IMR-90 (cell line): ENCODE measurements at regions not wholly inside any gene's neighbourhood (a gene's known extent, or its start where the extent isn't known, plus 50 kb on each side); places are given as distances from the start of the nearest gene placed in this dataset.

Experiments
- ATAC-seq: fragments of 200-7000 bp; cut with Tn5 transposase; 2 replicates; pipeline ENCODE4 v1.9.1; 2020; ENCODE audit warnings: low read depth, mild to moderate bottlenecking, moderate library complexity
- BruUV-seq: library from RNA; stranded (reverse); fragments of 400-500 nt; replicated peaks from 2 replicates; lab custom pipeline; 2021; lab: Mats Ljungman, UMichigan
- CTCF ChIA-PET: fragments of 300-600 bp; formaldehyde crosslinking; extraction: SDS; loops from one replicate; lab custom pipeline; 2021; ENCODE audit warnings: antibody characterized with exemption; lab: Yijun Ruan, JAX
- POLR2A ChIA-PET: fragments of 300-600 bp; sonication (Branson Sonifier 250); formaldehyde crosslinking; loops from one replicate; lab custom pipeline; 2022; ENCODE audit warnings: antibody characterized with exemption; ENCODE audit not compliant: unreplicated experiment; lab: Charles Lee
- DNase-seq: peaks from one replicate; pipeline ENCODE4 v3.0.0; 2013
- H2AFZ ChIP-seq: replicated peaks from 2 replicates; pipeline ENCODE3; 2013; ENCODE audit warnings: low read length, mild to moderate bottlenecking; ENCODE audit not compliant: poor library complexity
- H2AK5ac ChIP-seq: 2 replicates; pipeline ENCODE4 v1.6.1; 2013; ENCODE audit warnings: low read depth, low read length, inconsistent platforms
- H2AK9ac ChIP-seq: replicated peaks from 2 replicates; pipeline ENCODE3; 2013; ENCODE audit warnings: mild to moderate bottlenecking, low read depth, low read length, moderate library complexity; ENCODE audit not compliant: poor library complexity
- H2BK120ac ChIP-seq: 2 replicates; pipeline ENCODE4 v1.6.1; 2013; ENCODE audit warnings: low read depth, low read length, inconsistent platforms
- H2BK15ac ChIP-seq: 3 replicates; pipeline ENCODE4 v1.6.1; 2013; ENCODE audit warnings: low read depth, low read length, inconsistent platforms
- H2BK20ac ChIP-seq: 2 replicates; pipeline ENCODE4 v1.6.1; 2013; ENCODE audit warnings: low read depth, mild to moderate bottlenecking, inconsistent platforms, low read length, moderate library complexity
- H2BK5ac ChIP-seq: 2 replicates; pipeline ENCODE4 v1.6.1; 2013; ENCODE audit warnings: mild to moderate bottlenecking, low read depth, low read length, inconsistent platforms; ENCODE audit not compliant: poor library complexity, severe bottlenecking
- H3K14ac ChIP-seq: replicated peaks from 2 replicates; pipeline ENCODE4 v1.6.1; 2013; ENCODE audit warnings: low read depth, low read length, inconsistent platforms
- H3K18ac ChIP-seq: 2 replicates; pipeline ENCODE4 v1.6.1; 2013; ENCODE audit warnings: low read depth, low read length, control low read depth
- H3K23ac ChIP-seq: 2 replicates; pipeline ENCODE4 v1.6.1; 2013; ENCODE audit warnings: low read depth, low read length, inconsistent platforms
- H3K27ac ChIP-seq: 2 replicates; pipeline ENCODE4 v1.5.1; 2013; ENCODE audit warnings: mild to moderate bottlenecking, control low read depth, low read length; ENCODE audit not compliant: insufficient read depth
- H3K27me3 ChIP-seq: 2 replicates; pipeline ENCODE4 v1.6.1; 2013; ENCODE audit warnings: low read length; ENCODE audit not compliant: control insufficient read depth, insufficient read depth
- H3K36me3 ChIP-seq: 2 replicates; pipeline ENCODE4 v1.6.1; 2013; ENCODE audit warnings: low read length, mixed read lengths; ENCODE audit not compliant: control insufficient read depth, insufficient read depth
- H3K4ac ChIP-seq: 2 replicates; pipeline ENCODE4 v1.6.1; 2013; ENCODE audit warnings: low read depth, low read length, inconsistent platforms
- H3K4me1 ChIP-seq: 2 replicates; pipeline ENCODE4 v1.6.1; 2013; ENCODE audit warnings: low read length, mixed read lengths; ENCODE audit not compliant: control insufficient read depth, insufficient read depth
- H3K4me2 ChIP-seq: 2 replicates; pipeline ENCODE4 v1.6.1; 2013; ENCODE audit warnings: low read depth, mild to moderate bottlenecking, control low read depth, low read length, moderate library complexity
- H3K4me3 ChIP-seq: 2 replicates; pipeline ENCODE4 v1.5.1; 2013; ENCODE audit warnings: low read depth, mild to moderate bottlenecking, control low read depth, low read length, moderate library complexity; ENCODE audit not compliant: insufficient read depth
- H3K56ac ChIP-seq: 2 replicates; pipeline ENCODE4 v1.6.1; 2013; ENCODE audit warnings: low read length, inconsistent platforms; ENCODE audit not compliant: insufficient read depth; ENCODE audit errors: extremely low read depth
- H3K79me1 ChIP-seq, 2 experiments: 2 replicates each; pipeline ENCODE4 v1.6.1; 2013; ENCODE audit warnings: low read length in 2 of 2, inconsistent platforms in 1 of 2, low read depth in 1 of 2
- H3K9ac ChIP-seq: 2 replicates; pipeline ENCODE4 v1.6.1; 2013; ENCODE audit warnings: low read depth, low read length, control low read depth
- H3K9me1 ChIP-seq: 2 replicates; pipeline ENCODE4 v1.6.1; 2013; ENCODE audit warnings: low read length, inconsistent platforms; ENCODE audit not compliant: insufficient read depth
- H3K9me3 ChIP-seq: 2 replicates; pipeline ENCODE4 v1.6.1; 2013; ENCODE audit warnings: low read length; ENCODE audit not compliant: control insufficient read depth, insufficient read depth
- H4K20me1 ChIP-seq: 2 replicates; pipeline ENCODE4 v1.6.1; 2013; ENCODE audit warnings: low read length, inconsistent platforms; ENCODE audit not compliant: insufficient read depth
- H4K5ac ChIP-seq: 2 replicates; pipeline ENCODE4 v1.6.1; 2013; ENCODE audit warnings: mild to moderate bottlenecking, low read depth, low read length, control low read depth
- H4K8ac ChIP-seq, 2 experiments: 2 replicates each; pipeline ENCODE4 v1.6.1; 2013; ENCODE audit warnings: low read depth in 2 of 2, low read length in 2 of 2, control low read depth in 1 of 2, inconsistent platforms in 1 of 2
- H4K91ac ChIP-seq: 2 replicates; pipeline ENCODE4 v1.6.1; 2013; ENCODE audit warnings: low read depth, low read length, inconsistent platforms; ENCODE audit not compliant: insufficient read depth
- BHLHE40 ChIP-seq: fragments of 150-350 bp; IDR thresholded peaks from 2 replicates; pipeline ENCODE4 v1.6.1; 2016; ENCODE audit warnings: mild to moderate bottlenecking, low read depth, low read length
- CEBPB ChIP-seq: IDR thresholded peaks from 2 replicates; pipeline ENCODE4 v1.6.1; 2012; ENCODE audit warnings: low read depth, low read length, improper control_type of control experiment
- CHD1 ChIP-seq: IDR thresholded peaks from 2 replicates; pipeline ENCODE4 v1.6.1; 2012; ENCODE audit warnings: low read depth, low read length, improper control_type of control experiment
- FOS ChIP-seq: fragments of 150-350 bp; IDR thresholded peaks from 2 replicates; pipeline ENCODE4 v1.6.1; 2016; ENCODE audit warnings: low read depth, low read length
- MAFK ChIP-seq: IDR thresholded peaks from 2 replicates; pipeline ENCODE4 v1.6.1; 2012; ENCODE audit warnings: low read depth, low read length, improper control_type of control experiment
- MAZ ChIP-seq: IDR thresholded peaks from 2 replicates; pipeline ENCODE4 v1.6.1; 2012; ENCODE audit warnings: low read depth, mild to moderate bottlenecking, low read length, improper control_type of control experiment, moderate library complexity, borderline replicate concordance
- MXI1 ChIP-seq: IDR thresholded peaks from 2 replicates; pipeline ENCODE4 v1.6.1; 2012; ENCODE audit warnings: low read depth, mild to moderate bottlenecking, low read length, moderate library complexity, borderline replicate concordance
- NFE2L2 ChIP-seq: fragments of 150-350 bp; IDR thresholded peaks from 2 replicates; pipeline ENCODE4 v1.6.1; 2016; ENCODE audit warnings: low read depth, mild to moderate bottlenecking, low read length
- POLR2A ChIP-seq: IDR thresholded peaks from 2 replicates; pipeline ENCODE4 v1.6.1; 2012; ENCODE audit warnings: mild to moderate bottlenecking, low read depth, low read length
- RAD21 ChIP-seq: IDR thresholded peaks from 2 replicates; pipeline ENCODE4 v1.6.1; 2012; ENCODE audit warnings: low read length, improper control_type of control experiment
- RCOR1 ChIP-seq: IDR thresholded peaks from 2 replicates; pipeline ENCODE4 v1.6.1; 2012; ENCODE audit warnings: mild to moderate bottlenecking, low read length, improper control_type of control experiment; ENCODE audit not compliant: insufficient replicate concordance
- RFX5 ChIP-seq: IDR thresholded peaks from 2 replicates; pipeline ENCODE4 v1.8.0; 2012; ENCODE audit warnings: low read depth, mild to moderate bottlenecking, low read length, moderate library complexity
- SMC3 ChIP-seq: fragments of 150-350 bp; IDR thresholded peaks from 2 replicates; pipeline ENCODE4 v1.6.1; 2016; ENCODE audit warnings: low read depth, mild to moderate bottlenecking, antibody characterized with exemption, low read length, moderate library complexity
- USF2 ChIP-seq: fragments of 150-350 bp; IDR thresholded peaks from 2 replicates; pipeline ENCODE4 v1.6.1; 2017; ENCODE audit warnings: mild to moderate bottlenecking, antibody characterized with exemption, low read length, low read depth
- WGBS, 2 experiments: methylation state at CpG; one replicate each; pipeline versions ENCODE4 v1.1.5 to v1.1.7; 2013; ENCODE audit warnings: missing lambda C conversion rate in 2 of 2; ENCODE audit not compliant: insufficient read length in 1 of 2; ENCODE audit errors: extremely low coverage in 2 of 2; 5-methylcytosine and 5-hydroxymethylcytosine counted together
- dilution Hi-C: fragments of 300-500 bp; cut with HindIII; formaldehyde crosslinking; loops from one replicate; pipeline ENCODE4 v1.14.3; 2018; ENCODE audit warnings: low sequenced_read_pairs; ENCODE audit not compliant: unreplicated experiment
- in situ Hi-C: fragments of 300-500 bp; cut with MboI; formaldehyde crosslinking; loops from 3 replicates; pipeline ENCODE4 v1.14.3; 2019; ENCODE audit warnings: low sequenced_read_pairs, inconsistent platforms, mixed read lengths
- intact Hi-C: fragments of 100-400 bp; cut with micrococcal nuclease; formaldehyde crosslinking; loops from 2 replicates; pipeline ENCODE4 v1.10.0; 2022
- TF ChIP-seq, protein P1 (sequence below): conservative IDR thresholded peaks from 2 replicates; pipeline ENCODE4 v1.5.1; 2012; ENCODE audit warnings: mild to moderate bottlenecking, low read depth, low read length, improper control_type of control experiment
- TF ChIP-seq, protein P2 (sequence below): fragments of 150-350 bp; IDR thresholded peaks from 2 replicates; pipeline ENCODE4 v1.6.1; 2016; ENCODE audit warnings: low read depth, mild to moderate bottlenecking, low read length, moderate library complexity, borderline replicate concordance

DNA sequence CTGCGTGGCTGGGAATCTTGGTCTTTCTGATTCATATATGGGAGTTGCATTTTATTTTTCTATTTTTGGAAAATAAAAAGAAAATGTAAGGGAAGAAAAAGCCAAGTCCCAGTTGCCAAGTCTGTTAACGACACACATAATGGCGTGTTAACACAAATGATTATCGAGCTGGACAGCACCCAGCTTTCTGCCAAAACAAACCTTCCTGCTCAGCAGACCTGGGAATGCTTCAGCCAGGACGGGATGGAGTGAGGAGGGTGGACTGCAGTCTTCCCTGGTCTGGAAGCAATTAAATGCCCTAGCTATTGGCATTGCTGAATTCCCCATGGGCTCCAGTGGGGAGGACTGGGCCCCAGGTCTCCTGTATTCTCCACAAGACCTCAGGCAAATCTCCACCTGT lies 184.2 kb upstream of the USP24 start:
- Histone ChIP-seq H3K27ac (no peak overlapping the region), H3K9ac (no peak overlapping the region), H3K4me1 (no peaks in the 10 kb centered on the region), H2BK15ac (no peak overlapping the region), H2BK20ac (no peak overlapping the region), H4K5ac (no peak overlapping the region), H3K9me1 (0 out of 2 replicates have a peak, but pooled peaks cover 5% of the 10 kb centered on the region), H4K91ac (no peak overlapping the region), H3K27me3 (no peaks in the 10 kb centered on the region), H3K36me3 (no peaks in the 10 kb centered on the region), H2AFZ (no peak overlapping the region), H3K4ac (no peak overlapping the region), H3K56ac (no peak overlapping the region), H2BK120ac (no peak overlapping the region), H2BK5ac (no peak overlapping the region), H3K9me3 (peaks cover 2% of the 10 kb centered on the region; the same call in 1 of the 2 replicates), H4K8ac (no peak overlapping the region), H3K14ac (no peak overlapping the region), H3K4me3 (no peak overlapping the region), H3K23ac (no peak overlapping the region), H4K20me1 (no peaks in the 10 kb centered on the region), H2AK5ac (no peak overlapping the region), H2AK9ac (no peak overlapping the region), H3K18ac (no peak overlapping the region), H3K79me1 (no peaks in the 10 kb centered on the region), H3K4me2 (no peak overlapping the region)
- ATAC-seq (no peak), DNase-seq (no peak)
- POLR2A ChIA-PET, result no interaction called here
- 100% methylated on average over 1 of the region's 5 CpGs; no CpG with 5 or more reads in 1 of the 2 experiments for WGBS, 2 experiments
- BruUV-seq, result no TSS peak
- dilution Hi-C loops, result no loop called here
- intact Hi-C loops, result no loop called here
- in situ Hi-C loops, result no loop called here
- CTCF ChIA-PET, result no interaction called here
- TF ChIP-seq MAZ, result no peak
- TF ChIP-seq MAFK, result no peak
- TF ChIP-seq POLR2A, result no peak
- TF ChIP-seq BHLHE40, result no peak
- no peak for TF ChIP-seq CEBPB
- TF ChIP-seq, protein P1, sequence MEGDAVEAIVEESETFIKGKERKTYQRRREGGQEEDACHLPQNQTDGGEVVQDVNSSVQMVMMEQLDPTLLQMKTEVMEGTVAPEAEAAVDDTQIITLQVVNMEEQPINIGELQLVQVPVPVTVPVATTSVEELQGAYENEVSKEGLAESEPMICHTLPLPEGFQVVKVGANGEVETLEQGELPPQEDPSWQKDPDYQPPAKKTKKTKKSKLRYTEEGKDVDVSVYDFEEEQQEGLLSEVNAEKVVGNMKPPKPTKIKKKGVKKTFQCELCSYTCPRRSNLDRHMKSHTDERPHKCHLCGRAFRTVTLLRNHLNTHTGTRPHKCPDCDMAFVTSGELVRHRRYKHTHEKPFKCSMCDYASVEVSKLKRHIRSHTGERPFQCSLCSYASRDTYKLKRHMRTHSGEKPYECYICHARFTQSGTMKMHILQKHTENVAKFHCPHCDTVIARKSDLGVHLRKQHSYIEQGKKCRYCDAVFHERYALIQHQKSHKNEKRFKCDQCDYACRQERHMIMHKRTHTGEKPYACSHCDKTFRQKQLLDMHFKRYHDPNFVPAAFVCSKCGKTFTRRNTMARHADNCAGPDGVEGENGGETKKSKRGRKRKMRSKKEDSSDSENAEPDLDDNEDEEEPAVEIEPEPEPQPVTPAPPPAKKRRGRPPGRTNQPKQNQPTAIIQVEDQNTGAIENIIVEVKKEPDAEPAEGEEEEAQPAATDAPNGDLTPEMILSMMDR, result no peak
- TF ChIP-seq FOS, result no peak
- no peak for TF ChIP-seq RAD21
- no peak for TF ChIP-seq RFX5
- TF ChIP-seq NFE2L2, result no peak
- no peak for TF ChIP-seq SMC3
- TF ChIP-seq, protein P2, sequence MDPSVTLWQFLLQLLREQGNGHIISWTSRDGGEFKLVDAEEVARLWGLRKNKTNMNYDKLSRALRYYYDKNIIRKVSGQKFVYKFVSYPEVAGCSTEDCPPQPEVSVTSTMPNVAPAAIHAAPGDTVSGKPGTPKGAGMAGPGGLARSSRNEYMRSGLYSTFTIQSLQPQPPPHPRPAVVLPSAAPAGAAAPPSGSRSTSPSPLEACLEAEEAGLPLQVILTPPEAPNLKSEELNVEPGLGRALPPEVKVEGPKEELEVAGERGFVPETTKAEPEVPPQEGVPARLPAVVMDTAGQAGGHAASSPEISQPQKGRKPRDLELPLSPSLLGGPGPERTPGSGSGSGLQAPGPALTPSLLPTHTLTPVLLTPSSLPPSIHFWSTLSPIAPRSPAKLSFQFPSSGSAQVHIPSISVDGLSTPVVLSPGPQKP, result no peak
- TF ChIP-seq USF2, result no peak
- TF ChIP-seq RCOR1, result no peak
- no peak for TF ChIP-seq CHD1
- TF ChIP-seq MXI1, result no peak
